GM12878 (cell line): ENCODE measurements at regions not wholly inside any gene's neighbourhood (a gene's known extent, or its start where the extent isn't known, plus 50 kb on each side); places are given as distances from the start of the nearest gene placed in this dataset.

ENCODE experiments used
- BRCA1 ChIP-seq: IDR thresholded peaks from 2 replicates; pipeline ENCODE4 v1.6.1; 2011; ENCODE audit warnings: low read depth, low read length, improper control_type of control experiment
- CEBPB ChIP-seq, 2 experiments: fragments of 150-350 bp in 1 of 2; IDR thresholded peaks; 2 replicates each; pipeline ENCODE4 v1.6.1; 2012 to 2014; ENCODE audit warnings: low read depth in 2 of 2, low read length in 2 of 2, borderline replicate concordance in 1 of 2, inconsistent platforms in 1 of 2
- EP300 ChIP-seq, 2 experiments: fragments of 150-350 bp in 1 of 2; IDR thresholded peaks; 2 replicates each; pipeline ENCODE4 v1.6.1; 2011 to 2012; ENCODE audit warnings: low read depth in 2 of 2, low read length in 2 of 2, borderline replicate concordance in 1 of 2, improper control_type of control experiment in 1 of 2, inconsistent platforms in 1 of 2; ENCODE audit not compliant: control insufficient read depth in 1 of 2
- POLR2A ChIP-seq: IDR thresholded peaks from 2 replicates; pipeline ENCODE4 v1.6.1; 2011; ENCODE audit warnings: low read depth, mild to moderate bottlenecking, low read length
- RBBP5 ChIP-seq: fragments of 200-600 bp; sonication (generic); conservative IDR thresholded peaks from 2 replicates; pipeline ENCODE4 v1.6.1; 2016
- TCF7 ChIP-seq: IDR thresholded peaks from 2 replicates; pipeline ENCODE4 v1.6.1; 2014; ENCODE audit warnings: antibody characterized with exemption, borderline replicate concordance
- ZNF217 ChIP-seq: fragments of 450-650 bp; IDR thresholded peaks from 2 replicates; pipeline ENCODE4 v1.6.1; 2017; ENCODE audit warnings: antibody characterized with exemption, mild to moderate bottlenecking
- ZNF24 ChIP-seq: fragments of 450-650 bp; IDR thresholded peaks from 2 replicates; pipeline ENCODE4 v1.6.1; 2017; ENCODE audit warnings: antibody characterized with exemption, mild to moderate bottlenecking
- TF ChIP-seq, protein P1 (sequence below), 3 experiments: IDR thresholded peaks in 2 of 3; conservative IDR thresholded peaks in 1 of 3; 2 replicates each; pipeline ENCODE4 v1.5.1; 2011; ENCODE audit warnings: low read depth in 3 of 3, low read length in 3 of 3, mild to moderate bottlenecking in 3 of 3, control low read depth in 2 of 3, moderate library complexity in 2 of 3, inconsistent platforms in 1 of 3, mixed read lengths in 1 of 3; ENCODE audit not compliant: control insufficient read depth in 2 of 3, insufficient read depth in 1 of 3; ENCODE audit errors: extremely low read depth in 1 of 3

DNA sequence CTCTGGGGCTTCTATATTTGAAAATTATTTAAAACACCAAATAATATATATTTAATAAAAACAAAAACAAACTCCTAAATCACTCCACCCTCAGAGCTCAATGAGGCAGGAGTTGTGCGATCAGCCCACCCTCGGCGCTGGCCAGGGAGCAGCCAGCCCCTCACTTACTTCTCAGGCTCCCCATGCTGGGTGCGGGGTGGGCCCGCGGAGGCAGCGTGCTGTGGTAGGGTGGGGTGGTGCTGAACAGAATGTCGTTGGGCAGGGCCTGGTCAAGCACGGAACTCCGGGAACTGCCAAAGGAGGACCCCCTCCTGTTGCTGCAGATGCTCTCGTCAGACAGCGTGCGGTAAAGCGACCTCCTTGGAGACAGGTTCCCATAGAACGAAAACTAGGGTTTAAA lies 204.5 kb downstream of the SIPA1L2 start:
- no peak for TF ChIP-seq ZNF24
- no peak for TF ChIP-seq BRCA1
- TF ChIP-seq, protein P1, sequence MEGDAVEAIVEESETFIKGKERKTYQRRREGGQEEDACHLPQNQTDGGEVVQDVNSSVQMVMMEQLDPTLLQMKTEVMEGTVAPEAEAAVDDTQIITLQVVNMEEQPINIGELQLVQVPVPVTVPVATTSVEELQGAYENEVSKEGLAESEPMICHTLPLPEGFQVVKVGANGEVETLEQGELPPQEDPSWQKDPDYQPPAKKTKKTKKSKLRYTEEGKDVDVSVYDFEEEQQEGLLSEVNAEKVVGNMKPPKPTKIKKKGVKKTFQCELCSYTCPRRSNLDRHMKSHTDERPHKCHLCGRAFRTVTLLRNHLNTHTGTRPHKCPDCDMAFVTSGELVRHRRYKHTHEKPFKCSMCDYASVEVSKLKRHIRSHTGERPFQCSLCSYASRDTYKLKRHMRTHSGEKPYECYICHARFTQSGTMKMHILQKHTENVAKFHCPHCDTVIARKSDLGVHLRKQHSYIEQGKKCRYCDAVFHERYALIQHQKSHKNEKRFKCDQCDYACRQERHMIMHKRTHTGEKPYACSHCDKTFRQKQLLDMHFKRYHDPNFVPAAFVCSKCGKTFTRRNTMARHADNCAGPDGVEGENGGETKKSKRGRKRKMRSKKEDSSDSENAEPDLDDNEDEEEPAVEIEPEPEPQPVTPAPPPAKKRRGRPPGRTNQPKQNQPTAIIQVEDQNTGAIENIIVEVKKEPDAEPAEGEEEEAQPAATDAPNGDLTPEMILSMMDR (IDR thresholded peaks at IDR 0.05 in 2 of 3, conservative IDR thresholded peaks at IDR 0.05 in 1 of 3; ENCODE audit: control insufficient read depth in 2 of 3, extremely low read depth in 1 of 3, insufficient read depth in 1 of 3, low read depth in 3 of 3, low read length in 3 of 3), result no peak
- no peak for TF ChIP-seq CEBPB (IDR thresholded peaks at IDR 0.05; ENCODE audit: borderline replicate concordance in 1 of 2, low read depth in 2 of 2, low read length in 2 of 2)
- no peak for TF ChIP-seq POLR2A
- no peak for TF ChIP-seq EP300 (IDR thresholded peaks at IDR 0.05; ENCODE audit: borderline replicate concordance in 1 of 2, control insufficient read depth in 1 of 2, low read depth in 2 of 2, low read length in 2 of 2)
- no peak for TF ChIP-seq RBBP5
- TF ChIP-seq ZNF217, result no peak
- no peak for TF ChIP-seq TCF7
